K562 (cell line): ENCODE measurements at regions not wholly inside any gene's neighbourhood (a gene's known extent, or its start where the extent isn't known, plus 50 kb on each side); places are given as distances from the start of the nearest gene placed in this dataset.

ENCODE experiments used
- CTCF ChIP-seq, 3 experiments: IDR thresholded peaks in 2 of 3; conservative IDR thresholded peaks in 1 of 3; 2 replicates each; pipeline ENCODE4 v1.5.1; 2011 to 2012; ENCODE audit warnings: low read length in 3 of 3, mild to moderate bottlenecking in 3 of 3, control low read depth in 2 of 3, improper control_type of control experiment in 1 of 3, inconsistent platforms in 1 of 3, low read depth in 1 of 3, mixed read lengths in 1 of 3, moderate library complexity in 1 of 3; ENCODE audit not compliant: insufficient read depth in 2 of 3
- NR3C1 ChIP-seq: sonication (generic); formaldehyde crosslinking; IDR thresholded peaks from 2 replicates; pipeline ENCODE4 v1.8.1; 2022; ENCODE audit warnings: missing genetic modification reagents
- POLR2A ChIP-seq: fragments of 450-650 bp; conservative IDR thresholded peaks from 2 replicates; pipeline ENCODE4 v1.6.1; 2016
- RBBP5 ChIP-seq: fragments of 200-600 bp; sonication (generic); IDR thresholded peaks from 2 replicates; pipeline ENCODE4 v1.6.1; 2012; ENCODE audit warnings: borderline replicate concordance, mild to moderate bottlenecking, low read length, control low read depth, inconsistent platforms; ENCODE audit not compliant: insufficient read depth, poor library complexity, severe bottlenecking
- ZBTB2 ChIP-seq: fragments of 450-650 bp; IDR thresholded peaks from 2 replicates; pipeline ENCODE4 v1.6.1; 2016; ENCODE audit warnings: antibody characterized with exemption
- TF ChIP-seq, protein P1 (sequence below), 2 experiments: fragments of 450-650 bp in 1 of 2; sonication (generic) in 1 of 2; formaldehyde crosslinking in 1 of 2; IDR thresholded peaks in 1 of 2; conservative IDR thresholded peaks in 1 of 2; 2 replicates each; pipeline versions ENCODE4 v1.6.1 to v1.8.1; 2016 to 2023; ENCODE audit warnings: mild to moderate bottlenecking in 2 of 2, moderate library complexity in 2 of 2, inconsistent platforms in 1 of 2, missing genetic modification reagents in 1 of 2

GRCh38 chr2:51720826-51721225 is 688.9 kb upstream of the NRXN1 start:
- TF ChIP-seq ZBTB2, result no peak
- TF ChIP-seq RBBP5, result no peak
- TF ChIP-seq, protein P1, sequence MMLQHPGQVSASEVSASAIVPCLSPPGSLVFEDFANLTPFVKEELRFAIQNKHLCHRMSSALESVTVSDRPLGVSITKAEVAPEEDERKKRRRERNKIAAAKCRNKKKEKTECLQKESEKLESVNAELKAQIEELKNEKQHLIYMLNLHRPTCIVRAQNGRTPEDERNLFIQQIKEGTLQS (IDR thresholded peaks at IDR 0.05), result no peak
- TF ChIP-seq, protein P1 (CRISPR knock-in tag; conservative IDR thresholded peaks at IDR 0.05), result no peak
- TF ChIP-seq NR3C1, result no peak
- TF ChIP-seq CTCF (IDR thresholded peaks at IDR 0.05 in 2 of 3, conservative IDR thresholded peaks at IDR 0.05 in 1 of 3; ENCODE audit: insufficient read depth in 2 of 3, low read depth in 1 of 3, low read length in 3 of 3), result no peak
- TF ChIP-seq POLR2A, result no peak
